ENCODE measurements at regions not wholly inside any gene's neighbourhood (a gene's known extent, or its start where the extent isn't known, plus 50 kb on each side); places are given as distances from the start of the nearest gene placed in this dataset.

DNA sequence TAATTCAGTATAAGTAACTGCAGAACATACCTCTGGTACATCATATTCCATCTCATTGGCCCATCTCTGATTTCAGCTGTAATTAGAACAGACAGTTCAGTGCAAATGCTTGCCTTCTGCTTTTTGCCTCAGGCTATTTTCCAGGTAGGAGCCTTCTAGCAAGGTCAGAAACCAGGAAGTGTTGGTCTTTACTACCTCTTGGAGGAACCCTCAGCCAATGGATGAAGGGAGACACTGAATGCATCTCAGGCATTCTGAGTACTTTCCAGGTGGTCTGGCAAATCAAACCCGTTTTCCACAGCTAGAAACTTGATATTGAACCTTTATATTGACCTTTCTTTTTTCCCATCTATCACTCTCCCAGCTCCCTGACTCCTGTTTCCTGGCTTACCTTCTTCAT is 348.5 kb upstream of the SOX2 start:
- no peak for TF ChIP-seq TCF12 (IDR thresholded peaks at IDR 0.05)
- TF ChIP-seq, protein P1, sequence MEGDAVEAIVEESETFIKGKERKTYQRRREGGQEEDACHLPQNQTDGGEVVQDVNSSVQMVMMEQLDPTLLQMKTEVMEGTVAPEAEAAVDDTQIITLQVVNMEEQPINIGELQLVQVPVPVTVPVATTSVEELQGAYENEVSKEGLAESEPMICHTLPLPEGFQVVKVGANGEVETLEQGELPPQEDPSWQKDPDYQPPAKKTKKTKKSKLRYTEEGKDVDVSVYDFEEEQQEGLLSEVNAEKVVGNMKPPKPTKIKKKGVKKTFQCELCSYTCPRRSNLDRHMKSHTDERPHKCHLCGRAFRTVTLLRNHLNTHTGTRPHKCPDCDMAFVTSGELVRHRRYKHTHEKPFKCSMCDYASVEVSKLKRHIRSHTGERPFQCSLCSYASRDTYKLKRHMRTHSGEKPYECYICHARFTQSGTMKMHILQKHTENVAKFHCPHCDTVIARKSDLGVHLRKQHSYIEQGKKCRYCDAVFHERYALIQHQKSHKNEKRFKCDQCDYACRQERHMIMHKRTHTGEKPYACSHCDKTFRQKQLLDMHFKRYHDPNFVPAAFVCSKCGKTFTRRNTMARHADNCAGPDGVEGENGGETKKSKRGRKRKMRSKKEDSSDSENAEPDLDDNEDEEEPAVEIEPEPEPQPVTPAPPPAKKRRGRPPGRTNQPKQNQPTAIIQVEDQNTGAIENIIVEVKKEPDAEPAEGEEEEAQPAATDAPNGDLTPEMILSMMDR (IDR thresholded peaks at IDR 0.05), result no peak

Measured in SK-N-SH (cell line).